ENCODE measurements at regions not wholly inside any gene's neighbourhood (a gene's known extent, or its start where the extent isn't known, plus 50 kb on each side); places are given as distances from the start of the nearest gene placed in this dataset.

DNA sequence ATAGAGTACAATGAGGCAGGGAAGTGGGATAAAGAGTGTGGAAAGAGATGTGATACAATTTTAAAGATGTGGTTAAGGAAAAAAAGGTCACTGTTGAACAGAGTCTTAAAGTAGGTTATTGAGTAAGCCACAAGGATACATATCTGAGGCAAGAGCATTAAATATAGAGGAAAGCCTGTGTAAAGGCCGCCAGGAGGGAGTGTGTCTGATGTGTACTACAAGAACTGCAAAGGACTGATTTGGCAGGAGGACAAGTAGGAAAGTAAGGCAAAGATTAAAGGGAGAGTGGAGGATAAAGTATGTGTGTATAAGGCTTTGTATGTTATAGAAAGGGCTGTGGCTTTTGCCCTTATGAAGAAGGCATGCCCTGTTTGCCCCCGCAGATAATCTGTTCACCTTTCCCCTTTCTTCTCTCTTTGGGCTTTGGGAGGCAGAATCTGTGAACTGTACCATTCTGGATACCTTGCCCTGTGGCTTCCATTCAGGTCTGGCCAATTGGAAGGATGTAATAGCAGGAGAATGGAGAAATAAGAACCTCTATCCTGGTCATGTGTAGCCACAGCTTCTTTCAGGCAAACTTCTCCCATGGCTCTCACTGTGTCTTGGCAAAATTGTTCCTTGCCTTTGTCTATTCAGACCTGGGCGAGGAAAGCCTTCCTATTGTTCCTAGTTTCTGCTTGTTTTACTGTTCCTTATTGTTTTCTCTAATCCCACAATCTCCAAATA is 68.9 kb upstream of the FAM47B start:
- dilution Hi-C loops (cut with MboI; ENCODE audit: extremely low pct_ligation_motif_present, low sequenced_read_pairs) (no loop called here), intact Hi-C loops (cut with micrococcal nuclease) (no loop called here)
- no peaks in the 10 kb centered on the region for H3K79me2 ChIP-seq (ENCODE audit: control insufficient read depth, insufficient read depth, low read length)
- H3K9me3 ChIP-seq (replicated peaks; ENCODE audit: control insufficient read depth, insufficient read depth, low read length) = no peaks in the 10 kb centered on the region
- H3K27ac ChIP-seq (ENCODE audit: insufficient read depth, low read depth, low read length) = no peak overlapping the region
- ChIA-PET POLR2A (no interaction called here), CTCF (no interaction called here)
- no peaks in the 10 kb centered on the region for H3K27me3 ChIP-seq (ENCODE audit: control insufficient read depth in 2 of 2, insufficient read depth in 2 of 2, low read length in 2 of 2)
- no peaks in the 10 kb centered on the region for H3K36me3 ChIP-seq (ENCODE audit: control insufficient read depth in 2 of 2, extremely low read depth in 1 of 2, insufficient read depth in 2 of 2, low read length in 2 of 2)
- H4K20me1 ChIP-seq (replicated peaks; ENCODE audit: control insufficient read depth, extremely low read depth, insufficient read depth, low read length) = no peaks in the 10 kb centered on the region
- FAIRE-seq = no peak
- H3K4me2 ChIP-seq (ENCODE audit: insufficient read depth, low read length) = no peak overlapping the region
- H3K9me1 ChIP-seq (replicated peaks; ENCODE audit: control insufficient read depth, extremely low read depth, insufficient read depth, low read length) = no peaks in the 10 kb centered on the region
- H3K4me3 ChIP-seq (replicated peaks in 1 of 3; ENCODE audit: insufficient read depth in 1 of 3, low read depth in 1 of 3, low read length in 3 of 3) = no peak overlapping the region
- no peak for DNase-seq (ENCODE audit: low read depth, low spot score)
- no peak for TF ChIP-seq GATA2 (IDR thresholded peaks at IDR 0.05; ENCODE audit: insufficient read depth, insufficient read length, low read depth, low read length)
- TF ChIP-seq CTCF (IDR thresholded peaks at IDR 0.05; ENCODE audit: extremely low read depth in 1 of 2, insufficient read depth in 1 of 2, low read depth in 1 of 2, low read length in 2 of 2) = no peak
- no peak for TF ChIP-seq POLR2AphosphoS5 (IDR thresholded peaks at IDR 0.05; ENCODE audit: insufficient read depth, low read depth, low read length)
- no peak for TF ChIP-seq EZH2 (IDR thresholded peaks at IDR 0.05; ENCODE audit: borderline replicate concordance, low read depth, low read length, severe bottlenecking)
- TF ChIP-seq, protein P1, sequence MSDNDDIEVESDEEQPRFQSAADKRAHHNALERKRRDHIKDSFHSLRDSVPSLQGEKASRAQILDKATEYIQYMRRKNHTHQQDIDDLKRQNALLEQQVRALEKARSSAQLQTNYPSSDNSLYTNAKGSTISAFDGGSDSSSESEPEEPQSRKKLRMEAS (IDR thresholded peaks at IDR 0.05; ENCODE audit: insufficient read depth, insufficient read length) = no peak
- TF ChIP-seq POLR2A (IDR thresholded peaks at IDR 0.05; ENCODE audit: low read depth, low read length) = no peak
- no peak for TF ChIP-seq MYC (IDR thresholded peaks at IDR 0.05; ENCODE audit: low read depth, low read length)
- TF ChIP-seq FOS (IDR thresholded peaks at IDR 0.05; ENCODE audit: borderline replicate concordance, insufficient read depth, low read length) = no peak
- TF ChIP-seq JUN (IDR thresholded peaks at IDR 0.05; ENCODE audit: borderline replicate concordance, insufficient read depth, insufficient read length, low read depth) = no peak
- no peak overlapping the region for H3K9ac ChIP-seq (replicated peaks; ENCODE audit: extremely low read depth, insufficient read depth, low read length)
- H3K4me1 ChIP-seq (ENCODE audit: control insufficient read depth, extremely low read depth, insufficient read depth, low read length) = no peaks in the 10 kb centered on the region
- H2AFZ ChIP-seq (ENCODE audit: low read depth, low read length) = no peak overlapping the region
- BruUV-seq (replicated peaks) = no TSS peak

All from endothelial cell of umbilical vein (primary cell).